Kidney (tissue), 13 donors: ENCODE measurements at regions not wholly inside any gene's neighbourhood (a gene's known extent, or its start where the extent isn't known, plus 50 kb on each side); places are given as distances from the start of the nearest gene placed in this dataset.
A peak's percentile ranks its signal among the peaks of the same experiment; 100 is the strongest.

Experiments used
- DNase-seq, 5 donors: peaks; one replicate each; pipeline ENCODE4 v3.0.0-alpha.2; 2013 to 2020
- FAIRE-seq: peaks from 2 replicates; lab custom pipeline; 2012; peaks lifted over from hg19 to GRCh38; lab: Jason Lieb, UNC
- H3K27ac ChIP-seq, 2 donors: one replicate each; pipeline ENCODE4 v1.7.0; 2013; ENCODE audit warnings: low read depth in 2 of 2, low read length in 2 of 2, inconsistent platforms in 1 of 2
- H3K27me3 ChIP-seq: one replicate; pipeline ENCODE4 v1.7.1; 2013; ENCODE audit warnings: low read length, inconsistent platforms; ENCODE audit not compliant: control insufficient read depth, insufficient read depth
- H3K36me3 ChIP-seq, 3 donors: one replicate each; pipeline versions ENCODE4 v1.7.0 to v1.7.1; 2013; ENCODE audit warnings: low read length in 3 of 3, control low read depth in 1 of 3, inconsistent platforms in 1 of 3; ENCODE audit not compliant: insufficient read depth in 3 of 3, control insufficient read depth in 2 of 3
- H3K4me1 ChIP-seq, 3 donors: one replicate each; pipeline versions ENCODE4 v1.7.0 to v1.7.1; 2013; ENCODE audit warnings: low read length in 3 of 3, inconsistent platforms in 1 of 3, low read depth in 1 of 3; ENCODE audit not compliant: control insufficient read depth in 2 of 3, insufficient read depth in 2 of 3
- H3K4me3 ChIP-seq, 3 donors: one replicate each; pipeline versions ENCODE4 v1.7.0 to v1.8.1; 2013; ENCODE audit warnings: low read length in 3 of 3, control low read depth in 1 of 3, inconsistent platforms in 1 of 3
- H3K9ac ChIP-seq, 3 donors: one replicate each; pipeline versions ENCODE4 v1.7.0 to v1.7.1; 2013; ENCODE audit warnings: low read length in 3 of 3, control low read depth in 1 of 3, inconsistent platforms in 1 of 3
- H3K9me3 ChIP-seq, 3 donors: one replicate each; pipeline versions ENCODE4 v1.7.0 to v1.7.1; 2013; ENCODE audit warnings: low read length in 3 of 3, control low read depth in 1 of 3, inconsistent platforms in 1 of 3; ENCODE audit not compliant: control insufficient read depth in 2 of 3, insufficient read depth in 1 of 3
- CTCF ChIP-seq: IDR thresholded peaks from 3 replicates; pipeline ENCODE4 v1.5.1; 2012; ENCODE audit warnings: mild to moderate bottlenecking, moderate library complexity, borderline replicate concordance; ENCODE audit not compliant: insufficient read depth; ENCODE audit errors: extremely low read depth
- intact Hi-C: fragments of 100-400 bp; cut with DNase I; formaldehyde crosslinking; loops from one replicate; pipeline ENCODE4 v1.11.1; 2022
- donor health status: control.
- donor health status: control.
- donor health status: control.
- donor health status: control.
- donor health status: control.
- donor health status: DM: yes; HTN: yes; CAD: no.
- donor health status: Normal renal cell carcinoma (clear cell type).

- TF ChIP-seq CTCF = no peak
- Histone ChIP-seq H3K27me3 (no peaks in the 10 kb centered on the region), H3K4me1 (no peaks in the 10 kb centered on the region), H3K9ac (no peak overlapping the region), H3K9me3 (no peaks in the 10 kb centered on the region), H3K4me3 (no peak overlapping the region), H3K27ac (no peak overlapping the region), H3K36me3 (no peaks in the 10 kb centered on the region)
- DNase-seq = no peak
- no peak for FAIRE-seq
- intact Hi-C loops = no loop called here
Observed at GRCh38 chr18:73841661-73842060, 306.0 kb downstream of the FBXO15 start.

GRCh38 chr18:73840319-73840945, 307.2 kb downstream of the FBXO15 start:
- Histone ChIP-seq H3K4me3 (no peak overlapping the region), H3K9me3 (no peaks in the 10 kb centered on the region), H3K9ac (no peak overlapping the region), H3K27ac (no peak overlapping the region), H3K27me3 (no peaks in the 10 kb centered on the region), H3K4me1 (no peaks in the 10 kb centered on the region), H3K36me3 (no peaks in the 10 kb centered on the region)
- peak in 2 of 5 donors; percentile 5 to 13 for DNase-seq
- no peak for TF ChIP-seq CTCF
- intact Hi-C loops = no loop called here
- no peak for FAIRE-seq

- Histone ChIP-seq H3K9me3 (no peaks in the 10 kb centered on the region), H3K27me3 (no peaks in the 10 kb centered on the region), H3K27ac (no peak overlapping the region), H3K4me3 (no peak overlapping the region), H3K4me1 (no peaks in the 10 kb centered on the region), H3K36me3 (no peaks in the 10 kb centered on the region), H3K9ac (no peak overlapping the region)
- no peak for DNase-seq
- FAIRE-seq = no peak
- no peak for TF ChIP-seq CTCF
- intact Hi-C loops = no loop called here
Observed at GRCh38 chr18:73839441-73839840, 308.2 kb downstream of the FBXO15 start.

- no peak for FAIRE-seq
- Histone ChIP-seq H3K4me1 (no peaks in the 10 kb centered on the region), H3K9me3 (no peaks in the 10 kb centered on the region), H3K27ac (no peak overlapping the region), H3K27me3 (no peaks in the 10 kb centered on the region), H3K4me3 (no peak overlapping the region), H3K9ac (no peak overlapping the region), H3K36me3 (no peaks in the 10 kb centered on the region)
- intact Hi-C loops = no loop called here
- no peak for TF ChIP-seq CTCF
- no peak for DNase-seq
Observed at GRCh38 chr18:73838107-73838506, 309.5 kb downstream of the FBXO15 start.
